KOPT-K1 (cell line): ENCODE measurements at regions not wholly inside any gene's neighbourhood (a gene's known extent, or its start where the extent isn't known, plus 50 kb on each side); places are given as distances from the start of the nearest gene placed in this dataset.

ENCODE experiments used
- H3K27ac ChIP-seq: fragments of 200-600 bp; sonication (generic); 2 replicates; pipeline ENCODE4 v1.5.1; 2016; ENCODE audit warnings: antibody characterized with exemption, mild to moderate bottlenecking, low read depth, low read length; ENCODE audit not compliant: poor library complexity, severe bottlenecking
- H3K36me3 ChIP-seq: fragments of 200-600 bp; sonication (generic); 2 replicates; pipeline ENCODE4 v1.5.1; 2017; ENCODE audit warnings: antibody characterized with exemption, mild to moderate bottlenecking, low read length, moderate library complexity; ENCODE audit not compliant: insufficient read depth
- H3K9me3 ChIP-seq: fragments of 200-600 bp; sonication (generic); 2 replicates; pipeline ENCODE4 v1.5.1; 2017; ENCODE audit warnings: antibody characterized with exemption, low read length, mild to moderate bottlenecking; ENCODE audit not compliant: insufficient read depth, poor library complexity, severe bottlenecking

- H3K36me3 ChIP-seq = no peaks in the 10 kb centered on the region
- H3K27ac ChIP-seq = no peak overlapping the region
- peaks cover 14% of the 10 kb centered on the region for H3K9me3 ChIP-seq
Measured at GRCh38 chr1:221801773-221802516, 60.1 kb upstream of the DUSP10 start.

- Histone ChIP-seq H3K36me3 (no peaks in the 10 kb centered on the region), H3K27ac (no peak overlapping the region), H3K9me3 (peaks cover 14% of the 10 kb centered on the region)
Measured at GRCh38 chr1:221801251-221801661, 59.4 kb upstream of the DUSP10 start.

GRCh38 chr1:221800831-221801230 lies 58.9 kb upstream of the DUSP10 start:
- H3K27ac ChIP-seq = no peak overlapping the region

DNA sequence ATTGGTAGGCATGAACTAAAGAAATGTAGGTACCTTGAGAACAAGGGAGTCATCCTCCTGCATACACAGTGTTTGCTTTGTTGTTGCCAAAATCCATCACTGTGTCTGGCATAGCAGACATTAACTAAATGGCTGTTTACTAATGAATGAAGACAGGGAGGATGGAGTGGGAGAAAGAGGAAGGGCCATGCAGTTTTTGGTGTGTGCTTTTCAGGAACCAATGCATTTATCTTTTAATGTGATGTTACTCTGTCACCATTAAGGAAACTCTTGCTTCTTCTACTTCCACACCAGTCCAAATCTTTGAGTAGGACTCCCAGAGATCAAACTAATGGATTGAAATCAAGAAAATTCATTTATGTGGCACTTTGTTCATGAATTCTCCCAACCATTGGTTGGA lies 55.6 kb upstream of the DUSP10 start:
- H3K27ac ChIP-seq = no peak overlapping the region

More at GRCh38 chr1:221800831-221801230, 58.9 kb upstream of the DUSP10 start:
- Histone ChIP-seq H3K9me3 (peaks cover 14% of the 10 kb centered on the region), H3K36me3 (no peaks in the 10 kb centered on the region)

DNA sequence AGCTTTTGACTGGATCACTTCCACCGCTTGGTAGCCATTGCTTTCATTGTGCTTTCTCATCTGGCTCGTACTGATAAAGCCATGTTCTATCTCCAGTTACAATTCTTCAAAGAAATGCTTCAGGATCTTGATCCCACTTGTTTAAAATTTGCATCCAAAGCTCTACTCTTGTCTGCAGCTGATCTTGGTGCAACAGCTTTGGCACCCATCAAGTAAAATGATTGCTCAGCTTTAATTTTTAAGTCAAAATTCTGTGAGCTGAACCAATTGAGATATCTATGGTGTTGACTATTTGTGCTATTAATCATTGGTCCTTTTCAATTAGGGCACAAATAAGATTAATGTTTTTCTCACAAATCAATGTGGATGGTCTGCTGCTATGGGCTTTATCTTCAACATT lies 54.8 kb upstream of the DUSP10 start:
- Histone ChIP-seq H3K9me3 (peaks cover 14% of the 10 kb centered on the region), H3K27ac (no peak overlapping the region)

More for the DNA sequence above, 55.6 kb upstream of the DUSP10 start:
- H3K36me3 ChIP-seq = no peaks in the 10 kb centered on the region
- peaks cover 14% of the 10 kb centered on the region for H3K9me3 ChIP-seq

GRCh38 chr1:221795380-221795779 lies 53.5 kb upstream of the DUSP10 start:
- H3K27ac ChIP-seq = no peak overlapping the region
- no peaks in the 10 kb centered on the region for H3K36me3 ChIP-seq
- H3K9me3 ChIP-seq = peaks cover 14% of the 10 kb centered on the region

More for the DNA sequence above, 54.8 kb upstream of the DUSP10 start:
- H3K36me3 ChIP-seq = no peaks in the 10 kb centered on the region

DNA sequence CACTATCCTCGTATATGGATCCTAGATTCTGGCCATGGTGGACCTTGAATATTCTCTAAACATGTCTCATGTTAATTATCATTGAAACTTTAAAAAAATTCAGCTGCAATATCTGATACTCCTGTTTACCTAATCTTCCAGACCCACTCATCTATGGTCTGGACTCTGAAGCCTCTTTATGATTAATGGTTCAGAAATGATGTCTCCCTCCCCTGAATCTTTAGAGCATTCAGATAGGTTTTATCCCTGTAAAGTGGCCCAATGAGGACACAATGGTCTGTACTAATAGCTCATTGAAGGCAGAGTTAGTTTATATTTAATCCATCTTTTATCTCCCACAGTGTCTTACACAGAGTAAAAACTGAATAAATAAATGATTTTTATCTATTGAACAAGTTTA lies 53.0 kb upstream of the DUSP10 start:
- Histone ChIP-seq H3K36me3 (no peaks in the 10 kb centered on the region), H3K27ac (no peak overlapping the region), H3K9me3 (peaks cover 9% of the 10 kb centered on the region)

DNA sequence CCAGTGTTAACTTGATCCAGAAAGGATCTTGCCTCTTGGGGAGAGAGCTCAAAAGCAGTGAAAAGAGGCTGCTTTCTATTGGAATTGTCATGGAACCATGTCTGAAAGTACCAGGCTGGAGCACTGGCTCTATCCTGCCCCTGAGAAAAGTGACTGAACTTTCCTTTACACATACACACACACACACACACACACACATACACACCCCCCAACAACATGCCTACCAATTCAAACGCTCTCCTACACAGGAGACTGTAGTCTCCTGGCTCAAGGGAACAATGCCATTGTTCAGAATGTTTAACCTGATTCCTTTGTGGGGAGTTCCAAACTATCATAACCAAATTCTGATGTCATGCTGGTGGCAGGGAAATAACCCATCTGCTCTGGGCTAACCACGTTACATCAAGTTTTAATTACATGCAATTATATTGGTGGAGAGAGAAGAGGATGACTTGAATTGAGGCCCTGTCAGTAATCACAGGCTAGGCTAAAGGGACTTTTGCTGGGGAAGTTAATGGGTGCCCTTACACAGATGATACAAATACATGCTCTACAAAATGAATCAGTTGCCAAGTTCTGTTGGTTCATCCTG lies 52.3 kb upstream of the DUSP10 start:
- Histone ChIP-seq H3K9me3 (peaks cover 2% of the 10 kb centered on the region), H3K27ac (no peak overlapping the region), H3K36me3 (no peaks in the 10 kb centered on the region)

GRCh38 chr1:221793439-221794078 lies 51.7 kb upstream of the DUSP10 start:
- Histone ChIP-seq H3K9me3 (no peaks in the 10 kb centered on the region), H3K36me3 (no peaks in the 10 kb centered on the region), H3K27ac (no peak overlapping the region)

- no peaks in the 10 kb centered on the region for H3K36me3 ChIP-seq
- H3K9me3 ChIP-seq = no peaks in the 10 kb centered on the region
Measured at GRCh38 chr1:221791846-221792245, 50.0 kb upstream of the DUSP10 start.

More at GRCh38 chr1:221791846-221792245, 50.0 kb upstream of the DUSP10 start:
- H3K27ac ChIP-seq = no peak overlapping the region
